Stimulated activated CD8-positive, alpha-beta memory T cell treated with anti-CD3 and anti-CD28 coated beads, Interleukin-4, amount 100 ng/mL, for 24 hours (primary cell): ENCODE measurements at regions not wholly inside any gene's neighbourhood (a gene's known extent, or its start where the extent isn't known, plus 50 kb on each side); places are given as distances from the start of the nearest gene placed in this dataset.
A peak's percentile ranks its signal among the peaks of the same experiment; 100 is the strongest.
"Not testable (repeated sequence)": the region's sequence is repeated elsewhere in the genome, so short reads cannot be mapped to it uniquely, and the experiment has no call there.

Experiments
- DNase-seq: peaks from one replicate; pipeline ENCODE4 v3.0.0-alpha.2; 2020; ENCODE audit warnings: low read depth

GRCh38 chr20:53721445-53721963, 127.9 kb upstream of the ZNF217 start:
- DNase-seq: not testable (repeated sequence)

- not testable (repeated sequence) for DNase-seq
Observed at GRCh38 chr20:53719171-53719803, 125.6 kb upstream of the ZNF217 start.

- no peak for DNase-seq
Observed at GRCh38 chr20:53718142-53719021, 124.7 kb upstream of the ZNF217 start.

GRCh38 chr20:53716395-53716794, 122.8 kb upstream of the ZNF217 start:
- no peak for DNase-seq

GRCh38 chr20:53714524-53714923, 120.9 kb upstream of the ZNF217 start:
- no peak for DNase-seq

- DNase-seq: no peak
Observed at GRCh38 chr20:53713328-53714056, 119.9 kb upstream of the ZNF217 start.

- DNase-seq: no peak
Observed at GRCh38 chr20:53712212-53712977, 118.8 kb upstream of the ZNF217 start.

- no peak for DNase-seq
Observed at GRCh38 chr20:53711333-53712211, 117.9 kb upstream of the ZNF217 start.

GRCh38 chr20:53708129-53708968, 114.7 kb upstream of the ZNF217 start:
- peak; percentile 21 for DNase-seq

- DNase-seq: no peak
Observed at GRCh38 chr20:53707371-53708055, 113.9 kb upstream of the ZNF217 start.

- no peak for DNase-seq
Observed at GRCh38 chr20:53706466-53707370, 113.1 kb upstream of the ZNF217 start.

- DNase-seq: no peak
Observed at GRCh38 chr20:53706008-53706465, 112.4 kb upstream of the ZNF217 start.

GRCh38 chr20:53702617-53703016, 109.0 kb upstream of the ZNF217 start:
- no peak for DNase-seq

GRCh38 chr20:53699906-53700305, 106.3 kb upstream of the ZNF217 start:
- no peak for DNase-seq

GRCh38 chr20:53699085-53699674, 105.5 kb upstream of the ZNF217 start:
- no peak for DNase-seq

GRCh38 chr20:53698371-53698978, 104.8 kb upstream of the ZNF217 start:
- no peak for DNase-seq
